Fibroblast of lung (primary cell): ENCODE measurements at regions not wholly inside any gene's neighbourhood (a gene's known extent, or its start where the extent isn't known, plus 50 kb on each side); places are given as distances from the start of the nearest gene placed in this dataset.

Experiments
- DNase-seq, 2 donors: peaks; one replicate each; pipeline versions ENCODE4 v3.0.0 to v3.0.0-alpha.2; 2010; ENCODE audit warnings: low read depth in 2 of 2
- H2AFZ ChIP-seq: 2 replicates; pipeline ENCODE4 v1.5.1; 2012; ENCODE audit warnings: low read length, control low read depth, inconsistent platforms
- H3K27ac ChIP-seq: 2 replicates; pipeline ENCODE4 v1.5.1; 2011; ENCODE audit warnings: low read length, control low read depth; ENCODE audit not compliant: insufficient read depth
- H3K27me3 ChIP-seq: 2 replicates; pipeline ENCODE4 v1.5.1; 2011; ENCODE audit warnings: mild to moderate bottlenecking, low read length; ENCODE audit not compliant: control insufficient read depth, insufficient read depth
- H3K36me3 ChIP-seq: 2 replicates; pipeline ENCODE4 v1.5.1; 2011; ENCODE audit warnings: low read length; ENCODE audit not compliant: control insufficient read depth, insufficient read depth
- H3K4me1 ChIP-seq: 2 replicates; pipeline ENCODE4 v1.5.1; 2011; ENCODE audit warnings: low read length; ENCODE audit not compliant: control insufficient read depth, insufficient read depth; ENCODE audit errors: extremely low read depth
- H3K4me2 ChIP-seq: 2 replicates; pipeline ENCODE4 v1.5.1; 2011; ENCODE audit warnings: low read length, control low read depth; ENCODE audit not compliant: insufficient read depth; ENCODE audit errors: extremely low read depth
- H3K4me3 ChIP-seq, 4 experiments: fragments of 200-600 bp in 1 of 4; sonication (generic) in 1 of 4; replicated peaks in 1 of 4; 2 replicates each; pipeline ENCODE4 v1.5.1; 2011 to 2016; ENCODE audit warnings: low read length in 4 of 4, low read depth in 3 of 4, mild to moderate bottlenecking in 3 of 4, control low read depth in 2 of 4, inconsistent platforms in 1 of 4, mixed read lengths in 1 of 4; ENCODE audit not compliant: insufficient read depth in 1 of 4; ENCODE audit errors: control extremely low read depth in 1 of 4
- H3K79me2 ChIP-seq: 2 replicates; pipeline ENCODE4 v1.5.1; 2012; ENCODE audit warnings: mild to moderate bottlenecking, low read length, inconsistent platforms; ENCODE audit not compliant: control insufficient read depth, insufficient read depth
- H3K9ac ChIP-seq: 2 replicates; pipeline ENCODE4 v1.5.1; 2011; ENCODE audit warnings: mild to moderate bottlenecking, low read length, control low read depth; ENCODE audit not compliant: insufficient read depth
- H3K9me3 ChIP-seq: 2 replicates; pipeline ENCODE4 v1.5.1; 2012; ENCODE audit warnings: low read depth, low read length; ENCODE audit not compliant: control insufficient read depth, insufficient read depth
- H4K20me1 ChIP-seq: 2 replicates; pipeline ENCODE4 v1.5.1; 2011; ENCODE audit warnings: low read length; ENCODE audit not compliant: control insufficient read depth, insufficient read depth; ENCODE audit errors: extremely low read depth
- EZH2 ChIP-seq: IDR thresholded peaks from 2 replicates; pipeline ENCODE4 v1.5.1; 2012; ENCODE audit warnings: low read length, control low read depth, mild to moderate bottlenecking; ENCODE audit errors: missing control alignments
- TF ChIP-seq, protein P1 (sequence below), 2 donors: IDR thresholded peaks in 1 of 2; conservative IDR thresholded peaks in 1 of 2; 1 replicate in 1 of 2; 2 replicates in 1 of 2; pipeline ENCODE4 v1.5.1; 2011 to 2012; ENCODE audit warnings: low read length in 2 of 2, control low read depth in 1 of 2, inconsistent platforms in 1 of 2, low read depth in 1 of 2, mild to moderate bottlenecking in 1 of 2

DNA sequence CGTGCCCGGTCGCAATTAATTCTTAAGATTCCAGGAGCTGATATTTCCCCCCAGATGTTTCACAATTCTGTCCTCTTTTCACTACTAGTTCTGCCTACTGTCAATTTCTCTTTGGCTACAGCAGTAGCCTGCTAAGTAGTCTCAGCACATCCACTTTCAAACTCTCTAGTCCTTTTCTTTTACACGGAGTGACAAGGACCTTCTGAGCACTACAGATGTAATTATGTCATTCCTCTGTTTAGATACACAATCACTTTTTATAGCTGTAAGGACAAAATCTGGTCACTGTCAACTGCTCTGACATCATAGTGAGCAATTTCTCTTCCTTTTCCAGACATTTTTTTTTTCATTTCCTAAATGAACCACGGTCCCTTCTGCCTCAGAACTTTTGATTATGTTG is 421.7 kb upstream of the CHRM3 start:
- Histone ChIP-seq H3K4me2 (no peak overlapping the region), H3K27ac (no peak overlapping the region), H3K27me3 (no peaks in the 10 kb centered on the region), H3K4me3 (no peak overlapping the region), H3K36me3 (no peaks in the 10 kb centered on the region), H4K20me1 (no peaks in the 10 kb centered on the region), H3K9ac (no peak overlapping the region), H2AFZ (no peak overlapping the region), H3K79me2 (no peaks in the 10 kb centered on the region), H3K9me3 (no peaks in the 10 kb centered on the region), H3K4me1 (no peaks in the 10 kb centered on the region)
- TF ChIP-seq EZH2: no peak
- TF ChIP-seq, protein P1, sequence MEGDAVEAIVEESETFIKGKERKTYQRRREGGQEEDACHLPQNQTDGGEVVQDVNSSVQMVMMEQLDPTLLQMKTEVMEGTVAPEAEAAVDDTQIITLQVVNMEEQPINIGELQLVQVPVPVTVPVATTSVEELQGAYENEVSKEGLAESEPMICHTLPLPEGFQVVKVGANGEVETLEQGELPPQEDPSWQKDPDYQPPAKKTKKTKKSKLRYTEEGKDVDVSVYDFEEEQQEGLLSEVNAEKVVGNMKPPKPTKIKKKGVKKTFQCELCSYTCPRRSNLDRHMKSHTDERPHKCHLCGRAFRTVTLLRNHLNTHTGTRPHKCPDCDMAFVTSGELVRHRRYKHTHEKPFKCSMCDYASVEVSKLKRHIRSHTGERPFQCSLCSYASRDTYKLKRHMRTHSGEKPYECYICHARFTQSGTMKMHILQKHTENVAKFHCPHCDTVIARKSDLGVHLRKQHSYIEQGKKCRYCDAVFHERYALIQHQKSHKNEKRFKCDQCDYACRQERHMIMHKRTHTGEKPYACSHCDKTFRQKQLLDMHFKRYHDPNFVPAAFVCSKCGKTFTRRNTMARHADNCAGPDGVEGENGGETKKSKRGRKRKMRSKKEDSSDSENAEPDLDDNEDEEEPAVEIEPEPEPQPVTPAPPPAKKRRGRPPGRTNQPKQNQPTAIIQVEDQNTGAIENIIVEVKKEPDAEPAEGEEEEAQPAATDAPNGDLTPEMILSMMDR (conservative IDR thresholded peaks at IDR 0.05 in 1 of 2, IDR thresholded peaks at IDR 0.05 in 1 of 2; ENCODE audit: low read depth in 1 of 2, low read length in 2 of 2): no peak
- DNase-seq: no peak

DNA sequence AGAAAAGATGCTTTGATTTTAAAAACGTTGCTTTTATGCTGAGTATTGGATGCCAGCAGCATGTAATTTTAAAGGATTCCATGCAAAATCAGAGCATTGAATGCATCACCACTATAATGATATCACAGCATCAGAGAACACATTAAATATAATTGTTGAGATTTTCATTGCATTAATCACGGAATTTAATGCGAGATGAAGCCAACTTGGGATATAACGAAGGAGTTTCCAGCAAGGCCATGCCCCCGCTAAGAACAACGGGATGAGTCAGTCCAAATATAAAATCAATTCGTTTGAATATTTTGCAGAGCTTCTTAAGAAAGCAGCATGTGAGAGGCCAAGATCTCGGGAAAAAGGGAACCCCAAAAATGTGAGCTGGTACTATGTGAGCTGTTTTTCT is 423.4 kb upstream of the CHRM3 start:
- H3K9ac ChIP-seq: no peak overlapping the region
- H3K4me3 ChIP-seq: no peak overlapping the region
- no peak overlapping the region for H3K4me2 ChIP-seq
- TF ChIP-seq, protein P1 (conservative IDR thresholded peaks at IDR 0.05 in 1 of 2, IDR thresholded peaks at IDR 0.05 in 1 of 2; ENCODE audit: low read depth in 1 of 2, low read length in 2 of 2): no peak
- no peak for TF ChIP-seq EZH2
- no peaks in the 10 kb centered on the region for H3K4me1 ChIP-seq
- H3K27me3 ChIP-seq: no peaks in the 10 kb centered on the region
- H4K20me1 ChIP-seq: no peaks in the 10 kb centered on the region
- DNase-seq: peak in 1 of 2 donors; percentile 51
- H3K9me3 ChIP-seq: no peaks in the 10 kb centered on the region
- H3K36me3 ChIP-seq: no peaks in the 10 kb centered on the region
- H3K79me2 ChIP-seq: no peaks in the 10 kb centered on the region
- H3K27ac ChIP-seq: no peak overlapping the region
- no peak overlapping the region for H2AFZ ChIP-seq

DNA sequence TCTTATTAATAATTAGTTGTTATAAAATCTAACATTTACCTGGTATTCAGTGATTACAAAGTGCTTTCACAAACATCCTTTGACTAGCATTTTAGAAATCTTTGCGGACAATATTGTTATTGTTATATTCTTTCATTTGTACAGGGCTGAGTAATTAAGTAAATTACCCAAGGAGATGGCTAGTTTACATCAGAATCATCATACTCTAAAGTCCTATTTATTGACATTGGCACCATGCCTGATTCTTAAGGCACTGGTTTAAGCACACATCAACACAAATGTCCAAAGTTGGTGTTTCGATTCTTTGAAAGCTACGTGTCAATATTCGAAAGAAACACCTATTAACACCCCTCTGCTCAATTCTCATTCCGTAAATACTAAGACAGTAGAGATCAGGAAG is 424.6 kb upstream of the CHRM3 start:
- H3K9ac ChIP-seq: no peak overlapping the region
- no peak overlapping the region for H3K4me3 ChIP-seq
- H3K4me2 ChIP-seq: no peak overlapping the region
- no peaks in the 10 kb centered on the region for H4K20me1 ChIP-seq
- H3K9me3 ChIP-seq: no peaks in the 10 kb centered on the region
- no peaks in the 10 kb centered on the region for H3K36me3 ChIP-seq
- DNase-seq: peak; percentile 7 to 32
- H3K27me3 ChIP-seq: no peaks in the 10 kb centered on the region
- no peaks in the 10 kb centered on the region for H3K4me1 ChIP-seq
- TF ChIP-seq, protein P1 (conservative IDR thresholded peaks at IDR 0.05 in 1 of 2, IDR thresholded peaks at IDR 0.05 in 1 of 2; ENCODE audit: low read depth in 1 of 2, low read length in 2 of 2): no peak
- TF ChIP-seq EZH2: no peak
- H3K27ac ChIP-seq: no peak overlapping the region
- H2AFZ ChIP-seq: no peak overlapping the region
- no peaks in the 10 kb centered on the region for H3K79me2 ChIP-seq
